ENCODE measurements at regions not wholly inside any gene's neighbourhood (a gene's known extent, or its start where the extent isn't known, plus 50 kb on each side); places are given as distances from the start of the nearest gene placed in this dataset.

DNA sequence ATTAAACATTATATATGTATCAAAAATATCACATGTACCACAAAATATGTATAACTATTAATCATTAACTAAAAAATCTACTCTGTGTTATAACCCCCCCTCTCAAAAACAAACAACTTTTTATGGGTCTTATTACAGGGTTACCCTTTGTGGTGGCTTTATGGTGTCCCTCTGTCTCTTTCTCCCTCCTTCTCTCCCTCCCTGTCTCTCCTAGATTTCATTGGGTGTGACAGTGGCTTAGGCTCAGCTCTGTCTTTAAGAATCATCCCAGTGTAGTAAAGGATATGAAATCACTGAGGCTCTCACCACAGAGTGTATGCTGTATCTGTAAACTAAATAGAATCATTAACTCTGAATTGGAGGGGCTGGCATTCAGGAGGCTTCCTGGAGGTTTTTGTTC, 93.7 kb downstream of the TDRD15 start:
- TF ChIP-seq, protein P1, sequence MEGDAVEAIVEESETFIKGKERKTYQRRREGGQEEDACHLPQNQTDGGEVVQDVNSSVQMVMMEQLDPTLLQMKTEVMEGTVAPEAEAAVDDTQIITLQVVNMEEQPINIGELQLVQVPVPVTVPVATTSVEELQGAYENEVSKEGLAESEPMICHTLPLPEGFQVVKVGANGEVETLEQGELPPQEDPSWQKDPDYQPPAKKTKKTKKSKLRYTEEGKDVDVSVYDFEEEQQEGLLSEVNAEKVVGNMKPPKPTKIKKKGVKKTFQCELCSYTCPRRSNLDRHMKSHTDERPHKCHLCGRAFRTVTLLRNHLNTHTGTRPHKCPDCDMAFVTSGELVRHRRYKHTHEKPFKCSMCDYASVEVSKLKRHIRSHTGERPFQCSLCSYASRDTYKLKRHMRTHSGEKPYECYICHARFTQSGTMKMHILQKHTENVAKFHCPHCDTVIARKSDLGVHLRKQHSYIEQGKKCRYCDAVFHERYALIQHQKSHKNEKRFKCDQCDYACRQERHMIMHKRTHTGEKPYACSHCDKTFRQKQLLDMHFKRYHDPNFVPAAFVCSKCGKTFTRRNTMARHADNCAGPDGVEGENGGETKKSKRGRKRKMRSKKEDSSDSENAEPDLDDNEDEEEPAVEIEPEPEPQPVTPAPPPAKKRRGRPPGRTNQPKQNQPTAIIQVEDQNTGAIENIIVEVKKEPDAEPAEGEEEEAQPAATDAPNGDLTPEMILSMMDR (IDR thresholded peaks at IDR 0.05; ENCODE audit: insufficient read depth, low read length, poor library complexity, severe bottlenecking), result no peak
- no peak for TF ChIP-seq EZH2phosphoT487 (conservative IDR thresholded peaks at IDR 0.05; ENCODE audit: low read length)
